Activated T-helper 1 cell treated with anti-CD3 and anti-CD28 coated beads, Interleukin-12 subunit alpha, Interleukin-12 subunit beta, Interleukin-2, Interleukin-4 antibody, amounts not matched to agents 30 ng/mL and 10 ng/mL and 1 ng/mL, durations not matched to agents 14 hours and 24 hours and 36 hours (primary cell): ENCODE measurements at regions not wholly inside any gene's neighbourhood (a gene's known extent, or its start where the extent isn't known, plus 50 kb on each side); places are given as distances from the start of the nearest gene placed in this dataset.

Experiments used
- DNase-seq: peaks from one replicate; pipeline ENCODE4 v3.0.0; 2021; ENCODE audit warnings: low spot score
- H3K27ac Mint-ChIP-seq: one replicate; pipeline ENCODE4 v1.8.0; 2021; ENCODE audit warnings: mild to moderate bottlenecking, mixed read lengths
- H3K27me3 Mint-ChIP-seq: one replicate; pipeline ENCODE4 v1.8.0; 2022; ENCODE audit warnings: mild to moderate bottlenecking, moderate library complexity, mixed read lengths; ENCODE audit not compliant: insufficient read depth
- H3K36me3 Mint-ChIP-seq: one replicate; pipeline ENCODE4 v1.8.0; 2021; ENCODE audit warnings: low read depth, mixed read lengths
- H3K4me1 Mint-ChIP-seq: one replicate; pipeline ENCODE4 v1.8.0; 2021; ENCODE audit warnings: low read depth, mixed read lengths
- H3K4me3 Mint-ChIP-seq: one replicate; pipeline ENCODE4 v1.8.0; 2021; ENCODE audit warnings: mild to moderate bottlenecking, moderate library complexity, mixed read lengths
- H3K9me3 Mint-ChIP-seq: one replicate; pipeline ENCODE4 v1.8.0; 2021; ENCODE audit warnings: mixed read lengths
- intact Hi-C: fragments of 100-400 bp; cut with micrococcal nuclease; formaldehyde crosslinking; loops from one replicate; pipeline ENCODE4 v1.15.1; 2024

DNA sequence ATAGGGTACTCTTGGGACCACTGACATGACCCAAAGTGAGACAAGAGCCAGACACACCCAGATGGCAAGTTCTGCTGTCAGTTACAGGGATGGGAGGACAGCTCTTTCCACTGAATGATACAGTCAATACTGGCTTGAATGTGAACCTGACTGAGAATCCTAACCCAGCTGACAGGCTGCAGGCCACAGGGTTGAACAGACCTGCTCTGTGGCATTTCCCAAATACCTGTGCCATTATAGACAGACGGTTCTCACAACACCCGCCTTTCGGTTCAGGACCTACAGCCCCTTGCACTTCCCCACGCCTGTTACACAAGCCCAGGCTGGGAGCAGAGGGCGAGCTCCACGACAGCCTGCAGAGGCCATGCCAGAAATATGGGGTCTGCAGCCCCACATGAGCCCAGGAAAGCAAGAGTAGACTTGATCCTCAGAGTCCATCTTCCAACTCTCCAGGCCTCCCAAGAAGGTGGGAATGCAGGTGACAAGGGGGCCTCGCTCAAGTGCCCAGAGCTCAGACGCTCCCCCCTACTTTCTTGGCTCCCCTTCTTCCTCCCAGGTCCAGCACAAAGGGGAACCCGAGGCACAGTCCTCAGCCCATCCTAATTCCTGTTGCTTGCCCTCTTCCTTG lies 314.3 kb downstream of the SOX9 start:
- Mint-ChIP-seq H3K36me3 (no peaks in the 10 kb centered on the region), H3K27me3 (peaks cover 4% of the 10 kb centered on the region), H3K4me3 (no peak overlapping the region), H3K27ac (no peak overlapping the region), H3K4me1 (no peaks in the 10 kb centered on the region), H3K9me3 (no peaks in the 10 kb centered on the region)
- no peak for DNase-seq
- intact Hi-C loops = no loop called here

DNA sequence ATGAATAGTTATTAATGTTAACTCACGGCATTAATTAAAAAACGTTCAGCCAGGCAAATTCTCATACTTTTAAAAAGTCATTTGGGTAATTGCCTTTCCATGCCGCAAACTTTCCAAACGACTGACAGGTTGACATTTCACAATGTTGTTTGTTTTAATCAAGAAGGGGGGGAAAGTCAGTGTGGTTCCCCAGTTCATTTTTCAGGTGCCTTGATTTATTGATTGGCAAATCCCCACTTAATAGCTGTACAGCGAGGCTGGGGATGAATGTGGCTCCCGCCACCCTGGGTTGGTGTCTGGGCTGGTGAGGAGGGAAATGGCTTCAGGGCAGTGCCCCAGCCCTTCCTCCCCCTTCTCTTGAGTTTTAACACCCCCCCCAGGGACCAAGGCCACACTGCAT lies 318.0 kb downstream of the SOX9 start:
- no peaks in the 10 kb centered on the region for H3K4me1 Mint-ChIP-seq
- H3K9me3 Mint-ChIP-seq = peaks cover 3% of the 10 kb centered on the region
- no peak overlapping the region for H3K4me3 Mint-ChIP-seq
- no peak overlapping the region for H3K27ac Mint-ChIP-seq
- H3K27me3 Mint-ChIP-seq = no peaks in the 10 kb centered on the region
- no peak for DNase-seq
- intact Hi-C loops = no loop called here
- no peaks in the 10 kb centered on the region for H3K36me3 Mint-ChIP-seq

DNA sequence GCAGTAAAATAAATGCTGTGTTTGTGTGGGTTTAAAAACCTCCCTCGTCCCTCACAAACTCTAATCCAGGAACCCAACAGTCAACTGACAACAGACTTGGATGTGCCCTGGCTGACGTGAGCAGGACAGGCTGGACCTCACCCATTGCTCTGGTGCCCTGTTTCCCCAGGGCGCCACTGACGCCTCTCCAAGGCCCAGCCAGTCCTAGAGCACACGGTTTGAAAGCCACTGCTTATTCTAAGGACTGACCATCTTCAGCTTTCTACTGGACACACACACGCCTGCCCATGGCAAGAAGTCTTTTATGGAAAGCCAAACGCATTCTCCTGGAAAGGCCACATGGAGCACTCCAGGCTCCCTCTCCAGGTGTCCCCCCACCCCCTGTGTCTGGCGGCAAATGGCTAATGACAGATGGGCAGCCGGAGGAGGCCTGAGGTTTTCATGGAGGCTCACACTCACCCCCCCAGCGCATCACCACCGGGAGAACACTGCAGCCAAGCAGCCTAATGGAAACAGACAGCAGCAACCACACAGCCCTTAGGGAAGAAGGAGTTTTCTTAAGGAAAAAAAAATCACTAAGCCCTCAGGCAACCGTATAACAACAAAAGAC lies 319.2 kb downstream of the SOX9 start:
- Mint-ChIP-seq H3K4me1 (no peaks in the 10 kb centered on the region), H3K9me3 (peaks cover 3% of the 10 kb centered on the region), H3K36me3 (no peaks in the 10 kb centered on the region), H3K27me3 (no peaks in the 10 kb centered on the region), H3K27ac (no peak overlapping the region), H3K4me3 (no peak overlapping the region)
- no peak for DNase-seq
- intact Hi-C loops = no loop called here

DNA sequence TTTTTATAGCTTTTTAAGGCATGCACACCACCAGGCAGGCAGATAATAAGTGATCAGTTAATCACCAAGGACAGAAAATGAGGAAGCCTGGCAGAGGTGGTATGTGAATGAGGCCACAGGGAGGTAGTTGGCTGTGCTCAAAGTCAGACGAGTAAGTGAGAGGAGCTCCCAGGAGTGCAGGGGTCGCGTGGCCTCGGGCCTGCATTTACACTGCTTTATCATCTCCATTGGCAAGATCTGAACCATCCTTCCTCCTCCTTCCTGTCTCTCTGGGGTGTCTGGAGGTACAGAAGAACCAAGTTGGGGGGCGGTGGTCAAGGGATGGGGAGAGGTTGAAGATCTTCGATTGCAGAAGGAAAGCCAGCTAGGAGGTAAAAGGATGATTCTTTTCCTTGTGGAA lies 320.1 kb downstream of the SOX9 start:
- H3K36me3 Mint-ChIP-seq = no peaks in the 10 kb centered on the region
- H3K27ac Mint-ChIP-seq = no peak overlapping the region
- no peak for DNase-seq
- peaks cover 3% of the 10 kb centered on the region for H3K9me3 Mint-ChIP-seq
- no peak overlapping the region for H3K4me3 Mint-ChIP-seq
- no peaks in the 10 kb centered on the region for H3K4me1 Mint-ChIP-seq
- intact Hi-C loops = no loop called here
- H3K27me3 Mint-ChIP-seq = no peaks in the 10 kb centered on the region

DNA sequence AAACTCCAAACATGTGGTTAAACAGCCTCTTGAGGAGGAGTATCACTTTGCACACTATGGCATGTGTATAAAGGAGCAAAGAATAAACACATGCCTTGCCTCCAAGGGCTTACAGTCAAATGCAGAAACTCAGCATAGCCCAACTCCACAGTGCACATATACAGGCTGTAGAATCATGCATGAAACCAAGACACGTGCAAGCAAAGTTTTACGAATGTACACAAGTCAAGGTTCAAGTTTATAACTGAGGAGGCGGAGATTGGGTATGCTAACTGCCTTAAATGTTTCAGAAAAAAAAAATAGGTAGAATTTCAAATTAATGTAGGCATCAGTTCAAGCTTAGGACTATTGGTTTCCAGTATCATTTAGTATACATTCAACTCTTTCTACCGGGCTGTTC lies 321.1 kb downstream of the SOX9 start:
- Mint-ChIP-seq H3K27ac (no peak overlapping the region), H3K4me3 (no peak overlapping the region), H3K4me1 (no peaks in the 10 kb centered on the region), H3K27me3 (no peaks in the 10 kb centered on the region), H3K9me3 (peaks cover 3% of the 10 kb centered on the region), H3K36me3 (no peaks in the 10 kb centered on the region)
- DNase-seq = no peak
- intact Hi-C loops = no loop called here

DNA sequence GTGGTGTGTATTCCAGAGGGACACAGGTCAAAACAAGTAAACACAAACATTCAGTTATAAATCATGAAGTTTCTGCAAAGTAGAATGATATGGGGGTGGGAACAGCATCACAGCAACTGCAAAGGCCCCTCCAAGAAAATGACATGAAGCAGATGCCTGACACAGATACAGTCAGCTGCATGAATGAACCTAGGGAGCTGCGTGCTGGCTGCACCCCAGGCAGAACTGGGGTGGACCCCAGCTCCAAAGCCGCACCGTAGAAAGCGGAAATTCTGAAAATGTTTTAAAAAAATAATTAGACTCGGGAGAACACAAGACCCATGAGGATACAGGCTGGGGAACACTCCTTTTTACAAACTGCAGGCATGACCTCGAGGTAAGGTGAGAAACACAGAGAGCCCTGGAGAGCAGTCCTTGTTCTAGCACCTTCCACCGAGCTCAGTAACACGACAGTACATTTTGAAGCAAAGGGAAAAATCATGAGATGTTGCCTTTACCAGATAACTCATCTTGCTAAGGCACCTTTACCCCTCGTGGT lies 323.8 kb downstream of the SOX9 start:
- Mint-ChIP-seq H3K36me3 (no peaks in the 10 kb centered on the region), H3K27me3 (no peaks in the 10 kb centered on the region), H3K9me3 (peaks cover 3% of the 10 kb centered on the region), H3K4me1 (no peaks in the 10 kb centered on the region), H3K27ac (no peak overlapping the region), H3K4me3 (no peak overlapping the region)
- intact Hi-C loops = no loop called here
- DNase-seq = no peak

DNA sequence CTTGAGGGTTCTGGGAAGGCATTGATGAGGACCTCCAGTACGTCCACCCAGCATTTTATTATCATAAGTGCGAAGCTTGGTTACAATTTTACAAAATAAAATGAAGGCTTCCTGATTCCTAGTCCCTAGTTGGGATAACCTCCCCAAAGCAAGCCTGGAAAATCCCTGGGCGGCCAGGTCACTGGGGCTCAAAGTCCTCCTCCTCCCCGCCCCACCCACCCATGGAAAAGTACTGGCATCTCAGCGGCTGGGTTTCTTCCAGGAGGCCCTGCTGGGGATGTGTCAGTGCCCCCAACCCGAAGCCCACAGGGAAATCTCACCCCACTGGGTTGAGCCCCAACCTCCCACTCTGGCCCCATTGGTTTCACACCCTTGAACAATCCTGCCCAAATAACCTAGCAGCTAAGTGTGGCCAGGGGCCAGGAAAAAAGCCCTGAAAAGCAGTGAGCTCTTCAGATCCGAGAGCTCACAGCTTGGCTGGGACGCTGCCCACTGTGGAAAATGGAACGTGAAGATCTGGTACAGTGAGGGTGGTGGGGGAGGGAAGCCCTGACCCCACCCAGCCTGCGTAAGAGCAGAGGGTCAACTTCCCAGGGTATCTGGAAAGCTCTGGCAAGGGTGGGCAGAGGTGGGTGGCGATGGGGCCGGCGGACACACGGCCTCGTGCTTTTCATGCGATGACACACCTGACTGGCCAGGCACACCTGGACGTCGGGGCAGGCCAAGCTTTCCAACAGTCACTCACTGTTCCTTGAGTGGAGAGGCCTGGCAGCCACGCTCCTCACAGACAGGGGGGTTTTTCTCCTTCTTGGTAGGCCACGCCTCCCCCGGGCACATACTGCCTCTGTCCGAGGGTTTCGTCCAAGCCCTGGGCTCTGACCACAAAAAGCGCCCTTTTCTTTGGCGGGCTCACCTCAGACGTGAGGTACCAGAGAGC lies 324.5 kb downstream of the SOX9 start:
- intact Hi-C loops = no loop called here
- DNase-seq = no peak
- Mint-ChIP-seq H3K9me3 (peaks cover 3% of the 10 kb centered on the region), H3K27me3 (no peaks in the 10 kb centered on the region), H3K27ac (no peak overlapping the region), H3K4me3 (no peak overlapping the region), H3K36me3 (no peaks in the 10 kb centered on the region), H3K4me1 (no peaks in the 10 kb centered on the region)

DNA sequence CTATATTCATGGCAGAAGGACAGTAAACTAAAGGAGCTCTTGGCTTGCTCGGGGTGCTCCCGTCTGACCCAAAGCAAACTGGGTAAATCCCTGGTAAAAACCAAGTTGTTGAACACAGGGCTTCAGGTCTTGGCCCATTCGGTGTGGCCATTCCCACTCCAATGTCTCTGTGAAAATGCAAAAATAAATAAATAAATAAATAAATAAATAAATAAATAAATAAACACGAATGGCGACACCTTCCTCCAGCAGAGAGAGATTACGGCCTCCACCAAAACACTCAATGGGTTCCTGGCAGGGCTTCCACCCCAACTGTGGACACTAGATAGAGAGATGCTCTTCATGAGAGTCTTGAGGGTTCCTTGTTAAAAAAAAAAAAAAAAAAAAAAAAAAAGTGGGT lies 325.3 kb downstream of the SOX9 start:
- H3K9me3 Mint-ChIP-seq = peaks cover 8% of the 10 kb centered on the region
- no peak overlapping the region for H3K4me3 Mint-ChIP-seq

DNA sequence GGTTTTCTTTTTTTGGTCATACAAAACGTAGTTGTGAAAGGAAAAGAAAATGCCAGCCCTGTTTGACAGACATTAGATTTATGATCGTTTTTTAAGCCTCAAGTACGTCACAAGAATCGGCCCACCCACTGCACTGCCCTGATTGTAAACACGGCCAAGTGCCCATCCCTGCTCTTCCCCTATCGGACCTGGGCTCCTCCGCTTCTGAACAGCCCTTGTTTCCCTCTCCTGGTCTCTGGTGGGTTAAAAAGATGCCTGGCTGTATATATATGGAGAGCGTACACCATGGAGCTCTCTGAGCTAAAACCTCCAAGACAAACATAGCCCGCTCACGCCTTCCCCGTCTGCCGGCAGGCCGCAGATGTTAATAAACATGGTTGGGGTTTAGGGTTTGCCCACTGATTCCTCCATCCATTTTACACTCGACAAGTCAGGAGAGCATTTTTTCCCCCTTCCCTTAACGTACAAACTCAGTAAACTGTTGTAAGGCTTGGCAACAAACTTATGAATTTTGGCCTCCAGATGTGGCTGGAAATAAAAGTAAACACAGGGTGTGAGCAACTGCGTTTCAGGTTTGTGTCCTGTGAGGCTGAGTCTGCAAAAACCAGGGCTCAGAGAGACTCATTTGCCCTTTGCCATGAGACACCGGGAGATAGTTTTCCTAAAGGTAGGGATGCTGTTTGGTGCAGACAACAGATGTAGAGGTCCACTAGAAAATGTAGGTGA lies 325.9 kb downstream of the SOX9 start:
- Mint-ChIP-seq H3K27me3 (no peaks in the 10 kb centered on the region), H3K27ac (no peak overlapping the region), H3K4me1 (no peaks in the 10 kb centered on the region), H3K9me3 (peaks cover 7% of the 10 kb centered on the region), H3K4me3 (no peak overlapping the region), H3K36me3 (no peaks in the 10 kb centered on the region)
- no peak for DNase-seq
- intact Hi-C loops = no loop called here

More for the DNA sequence above, 325.3 kb downstream of the SOX9 start:
- no peaks in the 10 kb centered on the region for H3K27me3 Mint-ChIP-seq
- H3K4me1 Mint-ChIP-seq = no peaks in the 10 kb centered on the region
- H3K36me3 Mint-ChIP-seq = no peaks in the 10 kb centered on the region
- intact Hi-C loops = no loop called here
- no peak for DNase-seq
- no peak overlapping the region for H3K27ac Mint-ChIP-seq

DNA sequence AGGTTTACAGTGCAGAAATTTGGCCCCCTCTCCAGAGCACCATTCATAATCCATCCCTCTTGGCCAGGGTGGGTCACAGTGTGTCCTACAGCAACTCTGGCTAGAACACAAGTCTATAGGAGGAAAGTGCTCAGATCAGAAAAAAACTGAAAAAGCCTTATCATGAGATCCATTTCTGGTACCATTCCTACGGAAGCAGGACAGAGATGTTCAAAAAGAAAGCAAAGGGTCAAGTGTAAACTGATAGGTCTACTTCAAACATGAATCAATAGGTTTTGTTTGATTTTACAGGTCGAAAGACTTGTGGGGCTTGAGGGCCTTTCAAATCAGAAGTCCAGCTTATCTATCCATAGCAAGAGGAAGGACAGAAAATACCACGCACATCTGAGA lies 326.4 kb downstream of the SOX9 start:
- DNase-seq = no peak
- no peak overlapping the region for H3K27ac Mint-ChIP-seq
- H3K4me3 Mint-ChIP-seq = no peak overlapping the region
- peaks cover 7% of the 10 kb centered on the region for H3K9me3 Mint-ChIP-seq
- intact Hi-C loops = no loop called here
- no peaks in the 10 kb centered on the region for H3K36me3 Mint-ChIP-seq
- no peaks in the 10 kb centered on the region for H3K27me3 Mint-ChIP-seq
- H3K4me1 Mint-ChIP-seq = no peaks in the 10 kb centered on the region

DNA sequence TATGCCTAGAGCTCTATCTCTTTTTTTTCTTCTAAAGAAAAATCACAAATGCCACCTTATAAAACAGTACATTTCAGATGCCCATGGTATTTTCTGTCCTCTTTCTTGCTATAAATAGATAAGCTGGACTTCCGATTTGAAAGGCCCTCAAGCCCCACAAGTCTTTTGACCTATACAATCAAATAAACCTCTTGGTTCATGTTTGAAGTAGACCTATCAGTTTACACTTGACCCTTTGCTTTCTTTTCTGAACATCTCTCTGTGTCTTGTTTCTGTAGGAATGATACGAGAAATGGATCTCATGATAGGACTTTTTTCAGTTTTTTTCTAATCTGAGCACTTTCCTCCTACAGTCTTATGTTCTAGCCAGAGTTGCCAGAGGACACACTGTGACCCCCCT lies 327.2 kb downstream of the SOX9 start:
- H3K36me3 Mint-ChIP-seq = no peaks in the 10 kb centered on the region
- no peak overlapping the region for H3K27ac Mint-ChIP-seq
- no peak overlapping the region for H3K4me3 Mint-ChIP-seq
- peaks cover 7% of the 10 kb centered on the region for H3K9me3 Mint-ChIP-seq
- no peaks in the 10 kb centered on the region for H3K27me3 Mint-ChIP-seq
- no peak for DNase-seq
- intact Hi-C loops = no loop called here
- no peaks in the 10 kb centered on the region for H3K4me1 Mint-ChIP-seq

DNA sequence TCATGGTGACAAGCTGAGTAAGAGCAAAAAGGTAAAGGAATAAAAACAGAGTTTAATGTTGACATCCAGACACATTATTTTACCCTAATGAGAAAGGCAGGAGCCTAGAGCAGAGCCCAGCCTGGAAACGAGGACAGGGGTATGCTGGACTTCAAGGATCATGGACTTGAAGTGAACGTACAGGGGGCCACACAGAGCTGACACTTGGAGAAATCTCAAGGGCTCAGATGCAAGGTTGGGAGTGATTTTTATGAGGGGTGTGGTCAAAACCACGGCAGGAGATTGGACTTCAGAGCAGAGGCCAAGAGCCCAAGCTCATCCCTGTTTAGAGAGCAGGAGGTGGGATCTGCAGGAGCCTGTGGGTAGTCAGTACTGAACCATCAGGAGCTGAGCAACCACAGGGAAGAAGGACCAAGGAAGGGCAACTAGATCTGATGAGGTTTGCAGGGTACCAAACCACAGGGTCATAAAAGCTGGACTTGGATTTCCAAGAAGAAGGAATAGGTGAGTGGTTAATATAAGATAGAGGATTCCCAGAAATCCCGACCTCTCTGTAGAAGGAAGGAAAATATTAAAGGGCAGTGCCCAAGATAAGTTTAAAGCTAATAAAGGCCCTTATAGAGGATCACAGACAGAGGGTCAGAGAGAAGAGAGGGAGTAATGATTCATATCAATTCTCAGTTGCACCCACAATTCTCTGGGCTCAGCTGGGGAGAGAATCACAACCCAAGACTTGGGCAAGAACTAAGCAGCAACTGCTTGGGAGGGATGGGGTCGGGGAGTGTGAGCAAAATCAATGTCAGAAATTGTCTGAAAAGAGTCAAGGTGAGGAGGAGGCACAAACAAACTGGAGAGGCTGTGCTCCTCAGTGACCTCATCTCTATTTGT lies 331.7 kb downstream of the SOX9 start:
- Mint-ChIP-seq H3K9me3 (peaks cover 7% of the 10 kb centered on the region), H3K27ac (no peak overlapping the region), H3K4me3 (no peak overlapping the region), H3K36me3 (no peaks in the 10 kb centered on the region), H3K4me1 (no peaks in the 10 kb centered on the region), H3K27me3 (no peaks in the 10 kb centered on the region)
- no peak for DNase-seq
- intact Hi-C loops = no loop called here
